ENCODE measurements at regions not wholly inside any gene's neighbourhood (a gene's known extent, or its start where the extent isn't known, plus 50 kb on each side); places are given as distances from the start of the nearest gene placed in this dataset.

GRCh38 chr7:10855583-10855982, 118.1 kb upstream of the PHF14 start:
- no peak for TF ChIP-seq CTCF (IDR thresholded peaks at IDR 0.05)
- TF ChIP-seq POLR2A (IDR thresholded peaks at IDR 0.05) = no peak
